Activated T-cell treated with anti-CD3 and anti-CD28 coated beads, Interleukin-2, amount 50 U/mL, for 48 hours (primary cell): ENCODE measurements at regions not wholly inside any gene's neighbourhood (a gene's known extent, or its start where the extent isn't known, plus 50 kb on each side); places are given as distances from the start of the nearest gene placed in this dataset.
A peak's percentile ranks its signal among the peaks of the same experiment; 100 is the strongest.

Experiments
- DNase-seq, 2 experiments: peaks; one replicate each; pipeline ENCODE4 v3.0.0-alpha.2; 2020

DNA sequence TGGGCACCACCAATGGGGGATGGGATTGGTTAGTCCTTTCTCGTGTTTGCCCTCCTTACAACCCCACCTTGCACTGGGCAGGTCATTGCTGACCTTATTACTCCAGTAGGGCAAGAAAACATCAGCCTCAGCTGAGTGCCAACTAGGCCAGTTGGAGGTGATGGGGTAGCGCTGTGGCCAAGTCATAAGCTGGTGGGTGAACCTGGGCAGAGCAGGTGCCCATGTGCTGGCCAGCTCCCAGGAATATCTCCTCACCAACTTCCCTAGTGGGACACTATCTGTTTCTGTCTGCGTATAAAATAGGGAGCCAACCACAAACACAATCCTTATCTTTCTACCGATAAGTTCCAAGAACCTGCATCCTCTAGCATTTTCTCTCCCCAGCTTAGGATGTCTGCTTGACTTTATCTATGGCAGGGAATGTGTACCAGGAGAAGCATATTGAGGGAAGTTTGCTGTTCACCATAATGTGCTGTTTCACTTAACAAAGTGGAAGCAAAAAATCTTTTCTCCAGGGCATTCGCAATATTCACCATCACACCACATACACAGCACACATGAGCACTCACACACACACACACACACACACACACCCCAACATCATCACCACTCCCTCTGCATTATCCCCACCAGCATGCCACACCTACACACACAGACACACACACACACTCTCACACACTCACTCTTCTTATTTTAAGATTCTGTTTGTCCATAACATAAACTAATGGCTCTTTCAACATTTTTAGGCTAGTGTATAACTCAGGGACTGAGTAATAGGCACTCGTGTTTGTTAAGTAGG, 390.0 kb downstream of the ENC1 start:
- no peak for DNase-seq

GRCh38 chr5:74248576-74248975, 392.0 kb downstream of the ENC1 start:
- no peak for DNase-seq

DNA sequence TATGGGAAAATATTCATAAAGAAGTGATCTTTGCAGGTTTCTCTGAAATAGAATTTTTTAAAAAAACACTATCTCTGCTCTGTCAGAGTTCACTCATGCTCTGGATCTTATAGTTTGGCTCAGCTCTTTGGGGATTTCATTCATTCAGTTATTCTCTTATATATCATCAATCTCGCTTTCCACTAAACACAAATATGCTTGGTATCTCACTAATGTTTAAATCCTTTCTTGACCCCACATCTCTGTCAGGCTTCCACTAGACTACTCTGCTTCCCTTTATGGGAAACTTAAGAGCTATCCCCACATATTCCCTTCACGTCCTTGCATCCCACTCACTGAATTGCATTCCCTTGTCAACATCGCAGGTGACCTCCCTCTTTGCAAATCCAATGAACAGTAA, 396.1 kb downstream of the ENC1 start:
- no peak for DNase-seq

DNA sequence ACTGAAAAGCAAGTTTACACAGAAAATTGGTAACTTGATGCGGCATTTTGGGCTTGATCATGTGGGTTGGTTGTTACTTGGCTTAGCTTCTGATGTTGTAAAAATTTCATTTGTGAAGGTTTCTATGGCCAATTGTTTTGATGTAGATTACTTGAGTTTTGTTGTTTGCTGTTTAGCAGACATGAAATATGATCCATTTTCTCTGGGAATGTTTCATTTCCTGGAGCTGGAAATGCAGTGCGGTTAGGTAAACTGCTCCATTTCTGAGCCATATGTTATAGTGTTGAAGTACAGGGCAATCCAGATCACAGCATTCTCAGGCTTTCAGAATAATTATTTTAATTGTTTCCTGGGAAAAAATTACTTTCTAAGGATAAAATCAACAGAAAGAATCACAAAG, 396.9 kb downstream of the ENC1 start:
- DNase-seq, result no peak

DNA sequence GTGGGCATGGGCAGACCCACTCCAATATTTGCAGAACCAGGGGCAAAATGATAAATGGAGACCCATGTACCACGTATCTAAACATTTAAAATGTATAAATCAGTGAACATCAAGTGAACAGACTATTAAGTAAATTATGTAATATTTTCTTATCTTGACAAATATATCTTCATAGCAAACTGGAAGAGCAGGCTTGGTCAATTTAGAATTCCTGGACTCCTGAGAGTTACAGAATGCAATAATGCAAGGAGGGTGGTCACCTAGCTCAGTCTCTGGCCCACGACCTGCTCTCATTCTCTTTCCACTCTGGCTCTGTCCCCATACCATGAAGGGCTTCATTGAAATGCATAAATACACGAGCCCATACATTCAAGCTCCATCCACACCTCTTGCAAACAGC, 398.0 kb downstream of the ENC1 start:
- no peak for DNase-seq

DNA sequence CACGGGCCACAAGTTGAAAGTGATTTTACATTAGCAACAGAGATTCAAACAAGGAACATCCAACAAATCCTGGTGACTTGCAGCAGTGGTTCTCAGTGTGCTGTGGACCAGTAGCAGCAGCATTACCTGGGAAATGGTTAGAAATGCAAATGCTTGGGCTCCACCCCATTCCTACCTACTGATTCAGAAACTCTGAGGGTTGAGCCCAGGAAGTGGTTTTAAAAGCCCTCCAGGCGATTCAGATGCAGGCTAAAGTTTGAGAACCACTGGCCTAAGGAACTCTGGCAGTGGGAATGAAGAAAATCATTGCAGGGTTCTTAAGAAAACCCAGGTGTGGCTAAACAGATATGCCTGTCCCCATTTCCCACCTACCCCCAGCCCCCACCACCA, 398.8 kb downstream of the ENC1 start:
- no peak for DNase-seq

DNA sequence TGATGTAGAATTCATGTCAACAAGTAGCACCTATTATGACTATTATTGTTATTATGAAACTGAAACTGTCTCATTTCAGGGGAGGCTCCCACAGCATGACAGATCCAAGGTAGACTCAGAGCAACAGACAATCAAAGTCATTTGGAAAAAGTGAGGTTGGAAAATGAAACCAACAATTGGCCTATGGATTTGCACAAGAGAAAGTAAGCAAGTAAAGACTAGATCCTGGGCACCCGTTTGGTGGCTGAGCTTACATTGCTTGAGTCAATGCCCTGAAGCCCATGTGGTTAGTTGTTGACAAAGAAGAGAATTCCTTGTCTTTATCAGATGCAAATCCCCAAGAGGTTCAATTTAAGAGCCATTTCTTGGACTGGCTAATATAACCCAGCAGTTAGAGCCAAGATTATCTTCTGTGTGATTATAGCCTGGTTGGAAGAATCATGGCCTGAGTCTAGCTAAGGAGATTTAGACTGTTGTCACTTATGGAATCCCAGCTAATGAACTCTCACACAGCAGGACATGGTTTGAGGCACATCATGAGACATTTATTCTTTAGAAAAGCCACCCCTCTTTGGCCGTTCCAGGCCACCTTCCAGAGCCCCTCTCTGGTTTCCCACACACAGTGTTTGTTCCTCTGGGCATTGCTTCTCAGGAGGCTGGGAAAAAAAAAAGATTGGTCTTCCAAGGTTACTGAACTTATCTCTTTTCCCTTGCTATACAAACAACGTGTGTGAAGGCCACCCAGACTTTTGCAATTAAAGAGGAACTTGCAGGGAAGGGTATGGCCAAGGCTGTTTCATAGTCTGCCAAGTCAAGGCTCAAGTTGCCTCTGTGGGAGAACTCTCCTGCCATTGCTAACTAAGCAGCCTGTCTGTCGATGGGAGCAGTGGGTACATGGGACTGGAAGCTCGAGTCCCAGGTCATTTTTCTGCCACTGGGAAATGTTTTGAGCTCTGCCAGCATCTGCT, 399.5 kb downstream of the ENC1 start:
- DNase-seq, result no peak

GRCh38 chr5:74239261-74239660, 401.3 kb downstream of the ENC1 start:
- no peak for DNase-seq

- DNase-seq, result no peak
Measured at GRCh38 chr5:74237571-74238145, 402.9 kb downstream of the ENC1 start.

GRCh38 chr5:74235552-74235951, 405.0 kb downstream of the ENC1 start:
- DNase-seq, result no peak

- DNase-seq, result no peak
Measured at GRCh38 chr5:74233571-74233970, 407.0 kb downstream of the ENC1 start.

- DNase-seq, result no peak
Measured at GRCh38 chr5:74233091-74233490, 407.4 kb downstream of the ENC1 start.

DNA sequence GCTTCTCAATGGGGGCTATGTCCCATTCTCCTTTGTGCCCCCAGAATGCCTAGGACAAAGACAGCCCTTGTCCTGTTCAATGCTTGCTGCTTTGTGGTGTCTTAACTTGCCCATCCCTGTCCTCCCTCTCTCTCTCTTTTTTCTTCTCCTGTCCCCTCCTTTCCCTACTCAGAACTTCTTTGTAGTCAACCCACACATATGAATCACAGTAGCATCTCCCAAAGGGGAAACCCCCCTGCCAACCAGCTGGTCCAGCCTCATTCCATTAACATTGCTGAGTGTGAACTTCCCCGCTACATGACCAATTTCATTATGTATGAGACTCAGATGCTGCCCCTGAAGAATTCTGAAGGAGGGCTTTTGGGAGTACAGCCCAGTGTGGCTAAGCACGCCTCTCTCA, 408.3 kb downstream of the ENC1 start:
- DNase-seq, result peak; percentile 28 to 38

GRCh38 chr5:74231697-74232096, 408.8 kb downstream of the ENC1 start:
- DNase-seq, result no peak

DNA sequence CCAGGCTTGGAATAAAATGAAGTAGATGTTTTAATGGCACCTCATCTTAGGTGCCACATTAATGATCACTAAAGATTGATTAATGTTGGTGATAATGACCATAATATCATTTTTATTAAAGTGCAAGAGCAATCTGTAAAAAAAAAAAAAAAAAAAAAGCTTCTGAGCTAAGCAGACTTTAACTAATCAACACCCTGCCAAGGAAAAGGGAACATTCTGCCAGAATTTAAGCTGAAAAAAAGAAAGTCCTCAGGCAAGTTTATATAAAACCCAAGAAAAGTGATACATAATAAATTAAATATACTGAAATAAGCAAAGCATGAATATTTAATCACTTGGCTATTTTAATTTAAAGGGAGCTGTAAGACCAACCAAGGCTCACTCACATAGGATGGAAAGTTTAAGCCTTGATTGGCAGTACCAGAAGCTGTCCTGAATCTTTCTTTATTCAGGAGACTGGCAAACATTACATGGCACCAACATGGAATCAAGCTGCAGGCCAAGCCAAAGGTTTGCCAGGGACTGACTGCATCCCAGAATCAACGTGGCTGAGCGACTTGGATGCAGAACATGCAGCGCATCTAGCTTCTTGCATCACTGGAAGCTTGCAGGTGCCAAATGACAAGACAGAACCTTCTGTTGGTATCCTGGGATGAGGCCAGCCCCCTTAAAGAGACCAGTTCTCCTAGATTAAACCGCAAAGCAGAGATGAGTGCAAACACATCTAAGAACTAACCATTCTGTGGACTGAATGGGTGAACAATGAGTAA, 413.6 kb downstream of the ENC1 start:
- no peak for DNase-seq

GRCh38 chr5:74225587-74225986, 414.9 kb downstream of the ENC1 start:
- no peak for DNase-seq

GRCh38 chr5:74224331-74224730, 416.2 kb downstream of the ENC1 start:
- DNase-seq, result no peak

DNA sequence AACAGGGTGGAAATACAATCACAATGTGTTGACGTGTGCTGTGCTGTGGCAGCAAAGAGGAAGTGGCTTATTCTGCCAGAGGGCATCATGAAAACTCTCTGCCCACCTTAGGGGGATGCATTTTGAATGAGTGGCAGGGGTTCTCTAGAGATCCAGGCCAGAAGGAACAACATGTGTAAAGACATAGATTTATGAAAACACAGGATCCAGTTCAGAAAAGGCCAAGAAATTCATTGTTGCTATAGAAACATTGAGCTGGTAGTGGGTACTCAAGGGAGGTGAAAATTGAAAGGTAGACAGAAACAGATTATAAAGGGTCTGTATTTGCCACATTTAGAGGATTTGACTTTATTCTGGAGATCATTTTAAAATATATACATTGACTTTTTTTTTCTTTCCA, 417.7 kb downstream of the ENC1 start:
- no peak for DNase-seq

- DNase-seq, result no peak
Measured at GRCh38 chr5:74221413-74221812, 419.1 kb downstream of the ENC1 start.

DNA sequence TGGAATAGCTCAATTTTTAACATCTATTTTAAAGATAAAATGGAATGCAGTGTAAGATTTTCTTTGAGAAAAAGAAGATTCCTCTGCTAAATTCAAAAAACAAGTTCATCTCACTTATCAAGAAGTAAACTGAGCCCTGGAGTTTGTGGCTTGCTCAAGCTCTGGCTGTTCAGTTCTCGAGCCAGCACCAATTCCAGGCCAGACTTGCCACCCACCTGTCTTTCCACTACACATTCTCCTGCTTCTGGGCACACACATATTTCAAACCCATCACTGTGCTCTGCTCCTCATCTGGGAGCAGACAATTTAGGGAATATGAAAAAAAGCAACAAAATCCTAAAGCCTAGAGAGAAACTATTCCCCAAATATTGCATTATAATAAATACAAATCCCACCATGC, 424.5 kb downstream of the ENC1 start:
- no peak for DNase-seq

DNA sequence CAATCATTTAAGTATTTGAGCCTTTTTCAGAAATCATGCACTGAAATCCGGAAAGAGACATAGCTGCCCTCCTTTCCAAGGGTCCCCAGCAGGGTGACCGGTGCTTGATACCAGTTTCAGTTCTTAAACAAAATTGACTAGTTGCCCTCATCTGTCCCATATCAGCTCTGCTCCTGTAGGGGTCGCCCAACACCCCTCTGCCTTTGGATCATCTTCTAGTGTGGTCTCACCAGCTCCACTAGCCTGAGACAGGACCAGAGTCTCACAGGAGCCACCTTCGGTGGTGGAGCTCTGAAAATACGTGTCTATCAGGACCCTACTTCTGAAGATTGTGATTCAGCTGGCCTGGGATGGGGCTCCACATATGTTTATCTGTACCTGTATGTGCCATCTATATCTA, 428.2 kb downstream of the ENC1 start:
- DNase-seq, result no peak

GRCh38 chr5:74209571-74209970, 431.0 kb downstream of the ENC1 start:
- no peak for DNase-seq
